Parathyroid adenoma (tissue), 2 donors: ENCODE measurements at regions not wholly inside any gene's neighbourhood (a gene's known extent, or its start where the extent isn't known, plus 50 kb on each side); places are given as distances from the start of the nearest gene placed in this dataset.

Experiments used
- H2AFZ ChIP-seq: fragments of 300-600 bp; sonication (generic); one replicate; pipeline ENCODE4 v1.7.0; 2017; ENCODE audit warnings: antibody characterized with exemption, mild to moderate bottlenecking
- H3K27ac ChIP-seq: fragments of 300-600 bp; sonication (generic); one replicate; pipeline ENCODE4 v1.7.0; 2017
- H3K27me3 ChIP-seq: fragments of 300-600 bp; sonication (generic); one replicate; pipeline ENCODE4 v1.7.0; 2017; ENCODE audit warnings: low read length; ENCODE audit not compliant: control insufficient read depth, insufficient read depth
- H3K36me3 ChIP-seq: fragments of 300-600 bp; sonication (generic); one replicate; pipeline ENCODE4 v1.7.0; 2017; ENCODE audit warnings: low read length; ENCODE audit not compliant: control insufficient read depth, insufficient read depth
- H3K4me1 ChIP-seq: fragments of 300-600 bp; sonication (generic); one replicate; pipeline ENCODE4 v1.7.0; 2017; ENCODE audit warnings: control low read depth
- H3K4me2 ChIP-seq: fragments of 300-600 bp; sonication (generic); one replicate; pipeline ENCODE4 v1.7.0; 2017; ENCODE audit warnings: low read length
- H3K4me3 ChIP-seq: fragments of 300-600 bp; sonication (generic); one replicate; pipeline ENCODE4 v1.7.0; 2017; ENCODE audit warnings: low read depth, low read length
- H3K79me2 ChIP-seq: fragments of 300-600 bp; sonication (generic); one replicate; pipeline ENCODE4 v1.7.0; 2017; ENCODE audit warnings: control low read depth
- H3K9ac ChIP-seq: fragments of 300-600 bp; sonication (generic); one replicate; pipeline ENCODE4 v1.7.0; 2017; ENCODE audit warnings: mild to moderate bottlenecking
- H3K9me3 ChIP-seq: fragments of 300-600 bp; sonication (generic); one replicate; pipeline ENCODE4 v1.7.0; 2017; ENCODE audit warnings: low read length; ENCODE audit not compliant: control insufficient read depth
- TF ChIP-seq, protein P1 (sequence below): fragments of 300-600 bp; sonication (generic); IDR thresholded peaks from one replicate; pipeline ENCODE4 v1.7.0; 2017; ENCODE audit warnings: antibody characterized with exemption, mild to moderate bottlenecking
- donor health status: primary hyperparathyroidism.

DNA sequence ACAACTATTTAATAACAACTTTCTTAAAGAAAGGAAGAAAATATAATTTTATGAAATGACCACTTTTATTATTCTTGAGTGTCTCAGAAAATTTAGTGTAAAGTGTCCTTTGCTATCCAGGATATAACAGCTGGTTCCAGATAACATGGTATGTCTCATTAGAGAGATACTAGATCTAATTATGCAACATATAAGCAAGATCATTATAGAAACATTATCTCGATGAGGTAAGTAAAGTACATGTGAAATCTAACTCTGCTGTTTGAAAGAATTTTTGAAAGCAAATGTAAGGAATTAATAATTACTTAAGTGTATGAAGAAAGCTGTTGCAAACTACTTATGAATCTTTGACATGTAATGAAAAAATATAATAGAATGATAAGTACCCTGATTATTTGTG, 887.4 kb upstream of the CXADR start:
- Histone ChIP-seq H3K27ac (no peak overlapping the region), H3K4me3 (no peak overlapping the region), H3K27me3 (no peaks in the 10 kb centered on the region), H3K9me3 (no peaks in the 10 kb centered on the region), H3K9ac (no peak overlapping the region), H3K79me2 (no peaks in the 10 kb centered on the region), H2AFZ (no peak overlapping the region), H3K36me3 (no peaks in the 10 kb centered on the region), H3K4me1 (no peaks in the 10 kb centered on the region), H3K4me2 (no peak overlapping the region)
- TF ChIP-seq, protein P1, sequence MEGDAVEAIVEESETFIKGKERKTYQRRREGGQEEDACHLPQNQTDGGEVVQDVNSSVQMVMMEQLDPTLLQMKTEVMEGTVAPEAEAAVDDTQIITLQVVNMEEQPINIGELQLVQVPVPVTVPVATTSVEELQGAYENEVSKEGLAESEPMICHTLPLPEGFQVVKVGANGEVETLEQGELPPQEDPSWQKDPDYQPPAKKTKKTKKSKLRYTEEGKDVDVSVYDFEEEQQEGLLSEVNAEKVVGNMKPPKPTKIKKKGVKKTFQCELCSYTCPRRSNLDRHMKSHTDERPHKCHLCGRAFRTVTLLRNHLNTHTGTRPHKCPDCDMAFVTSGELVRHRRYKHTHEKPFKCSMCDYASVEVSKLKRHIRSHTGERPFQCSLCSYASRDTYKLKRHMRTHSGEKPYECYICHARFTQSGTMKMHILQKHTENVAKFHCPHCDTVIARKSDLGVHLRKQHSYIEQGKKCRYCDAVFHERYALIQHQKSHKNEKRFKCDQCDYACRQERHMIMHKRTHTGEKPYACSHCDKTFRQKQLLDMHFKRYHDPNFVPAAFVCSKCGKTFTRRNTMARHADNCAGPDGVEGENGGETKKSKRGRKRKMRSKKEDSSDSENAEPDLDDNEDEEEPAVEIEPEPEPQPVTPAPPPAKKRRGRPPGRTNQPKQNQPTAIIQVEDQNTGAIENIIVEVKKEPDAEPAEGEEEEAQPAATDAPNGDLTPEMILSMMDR = no peak

DNA sequence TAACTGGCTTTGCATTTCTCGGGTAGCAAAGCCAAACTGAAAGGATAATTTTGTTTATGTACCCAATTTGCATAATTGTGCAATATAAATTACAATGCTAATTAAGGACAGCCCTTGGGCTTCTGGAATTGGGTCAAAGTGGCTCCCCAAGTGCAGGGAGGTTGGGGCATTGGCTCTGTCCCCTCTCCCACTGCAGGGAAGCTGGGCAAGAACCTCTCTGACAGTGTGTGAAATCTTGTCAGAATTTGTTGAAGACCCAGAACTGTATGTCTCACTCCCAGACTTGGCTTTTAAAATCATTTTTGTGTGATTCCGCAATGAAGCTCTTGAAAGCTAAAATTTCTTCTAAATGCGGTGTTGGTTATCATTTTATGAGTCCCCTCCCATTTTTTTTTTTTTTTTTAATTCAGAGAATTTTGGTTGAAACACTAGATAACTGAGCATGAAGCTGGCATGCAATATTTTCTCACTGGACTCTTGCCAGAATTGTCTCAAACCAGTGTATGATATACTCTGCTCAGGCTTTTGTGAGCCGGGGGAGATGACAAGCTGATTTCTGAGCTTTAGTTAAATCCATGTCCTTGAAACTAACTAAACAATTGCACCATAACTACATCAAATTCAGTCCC, 878.9 kb upstream of the CXADR start:
- Histone ChIP-seq H3K79me2 (no peaks in the 10 kb centered on the region), H3K4me1 (no peaks in the 10 kb centered on the region), H3K36me3 (no peaks in the 10 kb centered on the region), H3K27me3 (no peaks in the 10 kb centered on the region), H3K27ac (no peak overlapping the region), H3K9me3 (no peaks in the 10 kb centered on the region), H3K4me3 (no peak overlapping the region), H3K9ac (no peak overlapping the region), H2AFZ (no peak overlapping the region), H3K4me2 (no peak overlapping the region)
- TF ChIP-seq, protein P1 = no peak

DNA sequence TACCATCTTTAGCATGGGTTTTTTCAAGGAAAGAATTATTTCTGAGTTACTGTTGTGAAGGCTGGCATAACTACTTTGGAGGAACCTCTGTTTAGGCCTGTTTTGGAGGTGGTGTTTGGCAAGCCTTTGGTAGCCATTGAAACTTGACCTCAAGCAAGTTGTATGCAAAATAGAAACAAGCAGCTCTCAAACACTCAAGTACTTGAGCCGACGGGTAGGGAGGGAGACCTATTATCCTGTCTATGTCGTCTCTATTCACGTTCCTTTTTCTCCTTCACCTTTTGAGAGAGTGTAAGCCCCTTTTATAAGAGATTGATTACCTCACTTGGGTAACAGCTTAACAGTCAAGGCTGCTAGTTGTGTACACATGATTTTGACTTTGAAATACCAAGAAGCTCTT, 878.3 kb upstream of the CXADR start:
- H3K4me1 ChIP-seq = no peaks in the 10 kb centered on the region
- no peak overlapping the region for H3K27ac ChIP-seq
- no peaks in the 10 kb centered on the region for H3K9me3 ChIP-seq
- no peaks in the 10 kb centered on the region for H3K79me2 ChIP-seq
- H3K4me2 ChIP-seq = no peak overlapping the region
- H2AFZ ChIP-seq = no peak overlapping the region
- H3K4me3 ChIP-seq = no peak overlapping the region
- H3K9ac ChIP-seq = no peak overlapping the region
- H3K27me3 ChIP-seq = no peaks in the 10 kb centered on the region
- no peaks in the 10 kb centered on the region for H3K36me3 ChIP-seq
- TF ChIP-seq, protein P1 = no peak

DNA sequence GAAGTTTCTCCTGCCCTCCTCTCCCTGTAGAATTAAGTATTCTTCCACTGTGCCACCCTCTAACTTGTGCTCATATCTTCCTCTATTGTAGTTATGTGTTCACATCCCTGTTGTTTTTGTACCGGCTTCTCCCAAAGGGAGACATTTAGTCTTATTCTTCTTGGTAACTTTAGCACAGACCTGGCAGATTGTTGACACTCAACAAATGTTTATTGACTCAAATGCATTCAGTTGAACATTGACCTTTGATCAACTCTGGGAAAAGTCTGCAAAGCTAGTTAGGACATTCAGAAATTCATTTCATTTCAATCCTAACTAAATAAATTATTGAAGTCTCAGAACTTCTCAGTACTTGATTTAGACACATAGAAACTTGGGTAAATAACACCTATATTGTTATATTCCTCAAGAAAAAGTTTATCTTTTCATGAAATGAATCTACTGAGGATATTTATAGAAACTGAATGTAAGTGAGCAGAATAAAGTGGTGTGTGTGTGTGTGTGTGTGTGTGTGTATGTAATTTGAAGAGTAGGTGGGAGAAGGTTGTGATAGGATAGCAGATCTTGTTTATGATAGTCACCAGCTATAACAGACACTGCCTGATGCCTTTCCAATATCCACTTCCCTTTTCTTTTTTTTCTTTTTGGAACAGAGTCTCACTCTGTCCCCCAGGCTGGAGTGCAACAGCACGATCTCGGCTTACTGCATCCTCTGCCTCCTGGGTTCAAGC, 872.4 kb upstream of the CXADR start:
- Histone ChIP-seq H3K4me1 (no peaks in the 10 kb centered on the region), H3K79me2 (no peaks in the 10 kb centered on the region), H3K9ac (no peak overlapping the region)

More for the DNA sequence above, 872.4 kb upstream of the CXADR start:
- no peak overlapping the region for H3K4me3 ChIP-seq
- H2AFZ ChIP-seq = no peak overlapping the region
- no peak overlapping the region for H3K4me2 ChIP-seq
- no peaks in the 10 kb centered on the region for H3K36me3 ChIP-seq
- no peaks in the 10 kb centered on the region for H3K9me3 ChIP-seq
- no peak overlapping the region for H3K27ac ChIP-seq
- TF ChIP-seq, protein P1 = no peak
- no peaks in the 10 kb centered on the region for H3K27me3 ChIP-seq
